ENCODE measurements at regions not wholly inside any gene's neighbourhood (a gene's known extent, or its start where the extent isn't known, plus 50 kb on each side); places are given as distances from the start of the nearest gene placed in this dataset.

- H3K4me3 ChIP-seq (ENCODE audit: low read length) = no peak overlapping the region
- no peak overlapping the region for H3K27ac Mint-ChIP-seq
- no peaks in the 10 kb centered on the region for H3K4me1 Mint-ChIP-seq (ENCODE audit: low read depth)
- POLR2A ChIA-PET = no interaction called here
- H3K4me3 Mint-ChIP-seq = no peak overlapping the region
- H3K36me3 ChIP-seq (ENCODE audit: insufficient read depth, low read length) = no peaks in the 10 kb centered on the region
- no peak for TF ChIP-seq CTCF (IDR thresholded peaks at IDR 0.05)
- CTCF ChIA-PET = interaction anchor here (0.6 kb wide), 1 partner anchor 679 kb away, joined by 3 read pairs; no protein-coding TSS in a partner anchor
- ATAC-seq (ENCODE audit: poor library complexity) = no peak
- no peak overlapping the region for H3K27ac ChIP-seq (ENCODE audit: low read depth in 1 of 2, low read length in 2 of 2)
- intact Hi-C loops (cut with DNase I, micrococcal nuclease) = no loop called here
- H3K4me1 ChIP-seq (ENCODE audit: insufficient read depth, low read length) = no peaks in the 10 kb centered on the region
- H3K27me3 ChIP-seq (ENCODE audit: control insufficient read depth in 1 of 2, insufficient read depth in 2 of 2, low read length in 2 of 2) = no peaks in the 10 kb centered on the region
- no peaks in the 10 kb centered on the region for H3K27me3 Mint-ChIP-seq
- H3K9me3 ChIP-seq (ENCODE audit: control insufficient read depth in 1 of 2, insufficient read depth in 1 of 2, low read length in 2 of 2) = no peaks in the 10 kb centered on the region
- no peak for DNase-seq
- H3K36me3 Mint-ChIP-seq (ENCODE audit: low read depth) = no peaks in the 10 kb centered on the region
- no peaks in the 10 kb centered on the region for H3K9me3 Mint-ChIP-seq
Observed at GRCh38 chr1:244164511-244164890, 113.4 kb downstream of the ZBTB18 start.

GRCh38 chr1:244165021-244165420, 113.9 kb downstream of the ZBTB18 start:
- H3K9me3 Mint-ChIP-seq = no peaks in the 10 kb centered on the region
- H3K27me3 ChIP-seq (ENCODE audit: control insufficient read depth in 1 of 2, insufficient read depth in 2 of 2, low read length in 2 of 2) = no peaks in the 10 kb centered on the region
- H3K4me1 Mint-ChIP-seq (ENCODE audit: low read depth) = no peaks in the 10 kb centered on the region
- no peaks in the 10 kb centered on the region for H3K4me1 ChIP-seq (ENCODE audit: insufficient read depth, low read length)
- no peak for TF ChIP-seq CTCF (IDR thresholded peaks at IDR 0.05)
- H3K9me3 ChIP-seq (ENCODE audit: control insufficient read depth in 1 of 2, insufficient read depth in 1 of 2, low read length in 2 of 2) = no peaks in the 10 kb centered on the region
- no peaks in the 10 kb centered on the region for H3K36me3 Mint-ChIP-seq (ENCODE audit: low read depth)
- no peak overlapping the region for H3K4me3 Mint-ChIP-seq
- no peak overlapping the region for H3K27ac ChIP-seq (ENCODE audit: low read depth in 1 of 2, low read length in 2 of 2)
- no peak for DNase-seq
- ATAC-seq (ENCODE audit: poor library complexity) = no peak
- intact Hi-C loops (cut with DNase I, micrococcal nuclease) = no loop called here
- no peaks in the 10 kb centered on the region for H3K36me3 ChIP-seq (ENCODE audit: insufficient read depth, low read length)
- no peak overlapping the region for H3K4me3 ChIP-seq (ENCODE audit: low read length)
- no peak overlapping the region for H3K27ac Mint-ChIP-seq
- CTCF ChIA-PET = interaction anchor here (0.6 kb wide), 1 partner anchor 679 kb away, joined by 3 read pairs; no protein-coding TSS in a partner anchor
- POLR2A ChIA-PET = no interaction called here
- H3K27me3 Mint-ChIP-seq = no peaks in the 10 kb centered on the region

- H3K4me3 Mint-ChIP-seq = no peak overlapping the region
- H3K4me1 ChIP-seq (ENCODE audit: insufficient read depth, low read length) = no peaks in the 10 kb centered on the region
- ATAC-seq (ENCODE audit: poor library complexity) (no peak), DNase-seq (no peak)
- H3K4me3 ChIP-seq (ENCODE audit: low read length) = no peak overlapping the region
- no peaks in the 10 kb centered on the region for H3K9me3 Mint-ChIP-seq
- H3K27ac Mint-ChIP-seq = no peak overlapping the region
- H3K4me1 Mint-ChIP-seq (ENCODE audit: low read depth) = no peaks in the 10 kb centered on the region
- no peaks in the 10 kb centered on the region for H3K27me3 ChIP-seq (ENCODE audit: control insufficient read depth in 1 of 2, insufficient read depth in 2 of 2, low read length in 2 of 2)
- no peak for TF ChIP-seq CTCF (IDR thresholded peaks at IDR 0.05)
- H3K36me3 ChIP-seq (ENCODE audit: insufficient read depth, low read length) = no peaks in the 10 kb centered on the region
- intact Hi-C loops (cut with DNase I, micrococcal nuclease) = no loop called here
- H3K9me3 ChIP-seq (ENCODE audit: control insufficient read depth in 1 of 2, insufficient read depth in 1 of 2, low read length in 2 of 2) = no peaks in the 10 kb centered on the region
- H3K27me3 Mint-ChIP-seq = no peaks in the 10 kb centered on the region
- H3K36me3 Mint-ChIP-seq (ENCODE audit: low read depth) = no peaks in the 10 kb centered on the region
- POLR2A ChIA-PET = no interaction called here
- CTCF ChIA-PET = interaction anchor here (1.7 kb wide), 1 partner anchor 18 kb away, joined by 3 read pairs; no protein-coding TSS in a partner anchor
- H3K27ac ChIP-seq (ENCODE audit: low read depth in 1 of 2, low read length in 2 of 2) = no peak overlapping the region
Observed at GRCh38 chr1:244165701-244166100, 114.6 kb downstream of the ZBTB18 start.

Data from CD4-positive, alpha-beta T cell (primary cell).